Urinary bladder (tissue), 3 donors: ENCODE measurements at regions not wholly inside any gene's neighbourhood (a gene's known extent, or its start where the extent isn't known, plus 50 kb on each side); places are given as distances from the start of the nearest gene placed in this dataset.

Experiments
- DNase-seq: peaks from one replicate; pipeline ENCODE4 v3.0.0-alpha.2; 2015; ENCODE audit errors: extremely low spot score
- H3K27ac ChIP-seq: one replicate; pipeline ENCODE4 v1.5.1; 2013; ENCODE audit warnings: low read depth, mild to moderate bottlenecking, moderate library complexity
- H3K36me3 ChIP-seq: one replicate; pipeline ENCODE4 v1.6.1; 2013; ENCODE audit warnings: mild to moderate bottlenecking, moderate library complexity; ENCODE audit not compliant: insufficient read depth
- H3K4me1 ChIP-seq: one replicate; pipeline ENCODE4 v1.6.1; 2013; ENCODE audit warnings: mild to moderate bottlenecking, moderate library complexity; ENCODE audit not compliant: insufficient read depth
- H3K4me3 ChIP-seq: one replicate; pipeline ENCODE4 v1.5.1; 2013; ENCODE audit warnings: low read depth, low read length
- WGBS: extraction: QIAGEN DNeasy Blood & Tissue Kit; methylation state at CpG from one replicate; pipeline ENCODE4 v1.1.7; 2013; 5-methylcytosine and 5-hydroxymethylcytosine counted together
- donor health status: healthy with polysubstance abuse.
- donor health status: healthy.

GRCh38 chr11:30665067-30665466 lies 78.9 kb upstream of the MPPED2 start:
- Histone ChIP-seq H3K27ac (no peak overlapping the region), H3K36me3 (no peaks in the 10 kb centered on the region), H3K4me1 (no peaks in the 10 kb centered on the region), H3K4me3 (no peak overlapping the region)
- no peak for DNase-seq
- WGBS: 79% methylated on average over 5 of the region's 5 CpGs

GRCh38 chr11:30653606-30654005 lies 67.5 kb upstream of the MPPED2 start:
- 76% methylated on average over 1 of the region's 1 CpG for WGBS
- H3K4me3 ChIP-seq: no peak overlapping the region

GRCh38 chr11:30652801-30653200 lies 66.6 kb upstream of the MPPED2 start:
- H3K27ac ChIP-seq: no peak overlapping the region
- no peaks in the 10 kb centered on the region for H3K36me3 ChIP-seq
- 52% methylated on average over 2 of the region's 2 CpGs for WGBS
- no peaks in the 10 kb centered on the region for H3K4me1 ChIP-seq
- DNase-seq: no peak
- no peak overlapping the region for H3K4me3 ChIP-seq

More at GRCh38 chr11:30653606-30654005, 67.5 kb upstream of the MPPED2 start:
- no peak for DNase-seq
- Histone ChIP-seq H3K36me3 (no peaks in the 10 kb centered on the region), H3K4me1 (no peaks in the 10 kb centered on the region), H3K27ac (no peak overlapping the region)

- Histone ChIP-seq H3K4me3 (no peak overlapping the region), H3K27ac (no peak overlapping the region), H3K36me3 (no peaks in the 10 kb centered on the region), H3K4me1 (no peaks in the 10 kb centered on the region)
- DNase-seq: no peak
These were observed 64.1 kb upstream of the MPPED2 start for GRCh38 chr11:30650266-30650665.
